Fibroblast of lung (primary cell): ENCODE measurements at regions not wholly inside any gene's neighbourhood (a gene's known extent, or its start where the extent isn't known, plus 50 kb on each side); places are given as distances from the start of the nearest gene placed in this dataset.

Experiments used
- DNase-seq, 2 donors: peaks; one replicate each; pipeline versions ENCODE4 v3.0.0 to v3.0.0-alpha.2; 2010; ENCODE audit warnings: low read depth in 2 of 2
- H2AFZ ChIP-seq: 2 replicates; pipeline ENCODE4 v1.5.1; 2012; ENCODE audit warnings: low read length, control low read depth, inconsistent platforms
- H3K27ac ChIP-seq: 2 replicates; pipeline ENCODE4 v1.5.1; 2011; ENCODE audit warnings: low read length, control low read depth; ENCODE audit not compliant: insufficient read depth
- H3K27me3 ChIP-seq: 2 replicates; pipeline ENCODE4 v1.5.1; 2011; ENCODE audit warnings: mild to moderate bottlenecking, low read length; ENCODE audit not compliant: control insufficient read depth, insufficient read depth
- H3K36me3 ChIP-seq: 2 replicates; pipeline ENCODE4 v1.5.1; 2011; ENCODE audit warnings: low read length; ENCODE audit not compliant: control insufficient read depth, insufficient read depth
- H3K4me1 ChIP-seq: 2 replicates; pipeline ENCODE4 v1.5.1; 2011; ENCODE audit warnings: low read length; ENCODE audit not compliant: control insufficient read depth, insufficient read depth; ENCODE audit errors: extremely low read depth
- H3K4me2 ChIP-seq: 2 replicates; pipeline ENCODE4 v1.5.1; 2011; ENCODE audit warnings: low read length, control low read depth; ENCODE audit not compliant: insufficient read depth; ENCODE audit errors: extremely low read depth
- H3K4me3 ChIP-seq, 4 experiments: fragments of 200-600 bp in 1 of 4; sonication (generic) in 1 of 4; replicated peaks in 1 of 4; 2 replicates each; pipeline ENCODE4 v1.5.1; 2011 to 2016; ENCODE audit warnings: low read length in 4 of 4, low read depth in 3 of 4, mild to moderate bottlenecking in 3 of 4, control low read depth in 2 of 4, inconsistent platforms in 1 of 4, mixed read lengths in 1 of 4; ENCODE audit not compliant: insufficient read depth in 1 of 4; ENCODE audit errors: control extremely low read depth in 1 of 4
- H3K79me2 ChIP-seq: 2 replicates; pipeline ENCODE4 v1.5.1; 2012; ENCODE audit warnings: mild to moderate bottlenecking, low read length, inconsistent platforms; ENCODE audit not compliant: control insufficient read depth, insufficient read depth
- H3K9ac ChIP-seq: 2 replicates; pipeline ENCODE4 v1.5.1; 2011; ENCODE audit warnings: mild to moderate bottlenecking, low read length, control low read depth; ENCODE audit not compliant: insufficient read depth
- H3K9me3 ChIP-seq: 2 replicates; pipeline ENCODE4 v1.5.1; 2012; ENCODE audit warnings: low read depth, low read length; ENCODE audit not compliant: control insufficient read depth, insufficient read depth
- H4K20me1 ChIP-seq: 2 replicates; pipeline ENCODE4 v1.5.1; 2011; ENCODE audit warnings: low read length; ENCODE audit not compliant: control insufficient read depth, insufficient read depth; ENCODE audit errors: extremely low read depth
- EZH2 ChIP-seq: IDR thresholded peaks from 2 replicates; pipeline ENCODE4 v1.5.1; 2012; ENCODE audit warnings: low read length, control low read depth, mild to moderate bottlenecking; ENCODE audit errors: missing control alignments
- TF ChIP-seq, protein P1 (sequence below), 2 donors: IDR thresholded peaks in 1 of 2; conservative IDR thresholded peaks in 1 of 2; 1 replicate in 1 of 2; 2 replicates in 1 of 2; pipeline ENCODE4 v1.5.1; 2011 to 2012; ENCODE audit warnings: low read length in 2 of 2, control low read depth in 1 of 2, inconsistent platforms in 1 of 2, low read depth in 1 of 2, mild to moderate bottlenecking in 1 of 2

DNA sequence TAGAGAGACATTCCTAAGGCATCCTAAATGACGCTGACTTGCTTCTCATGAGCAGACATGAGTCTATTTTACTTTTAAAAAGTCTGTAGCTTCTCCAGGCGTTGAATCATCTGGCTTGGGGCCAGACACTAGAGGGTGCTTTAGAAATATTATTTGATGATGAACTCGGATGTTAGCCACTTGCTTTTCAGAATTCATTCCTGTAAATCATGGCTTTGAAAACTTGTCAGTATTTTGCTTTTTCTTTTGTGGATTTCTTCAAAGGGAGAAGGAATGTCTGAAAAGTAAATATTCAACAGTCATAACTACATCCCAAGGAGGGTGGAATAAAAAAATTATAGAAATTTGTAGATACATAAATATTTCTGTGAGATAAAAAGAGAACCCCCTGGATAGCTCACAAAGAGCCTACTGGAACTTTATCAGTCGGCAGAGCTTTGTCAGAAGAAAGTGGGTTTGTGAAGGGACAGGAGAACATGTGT, 370.8 kb downstream of the OSR1 start:
- H3K27me3 ChIP-seq: no peaks in the 10 kb centered on the region
- no peak overlapping the region for H3K4me2 ChIP-seq
- no peaks in the 10 kb centered on the region for H3K36me3 ChIP-seq
- H2AFZ ChIP-seq: no peak overlapping the region
- no peak for TF ChIP-seq EZH2
- TF ChIP-seq, protein P1, sequence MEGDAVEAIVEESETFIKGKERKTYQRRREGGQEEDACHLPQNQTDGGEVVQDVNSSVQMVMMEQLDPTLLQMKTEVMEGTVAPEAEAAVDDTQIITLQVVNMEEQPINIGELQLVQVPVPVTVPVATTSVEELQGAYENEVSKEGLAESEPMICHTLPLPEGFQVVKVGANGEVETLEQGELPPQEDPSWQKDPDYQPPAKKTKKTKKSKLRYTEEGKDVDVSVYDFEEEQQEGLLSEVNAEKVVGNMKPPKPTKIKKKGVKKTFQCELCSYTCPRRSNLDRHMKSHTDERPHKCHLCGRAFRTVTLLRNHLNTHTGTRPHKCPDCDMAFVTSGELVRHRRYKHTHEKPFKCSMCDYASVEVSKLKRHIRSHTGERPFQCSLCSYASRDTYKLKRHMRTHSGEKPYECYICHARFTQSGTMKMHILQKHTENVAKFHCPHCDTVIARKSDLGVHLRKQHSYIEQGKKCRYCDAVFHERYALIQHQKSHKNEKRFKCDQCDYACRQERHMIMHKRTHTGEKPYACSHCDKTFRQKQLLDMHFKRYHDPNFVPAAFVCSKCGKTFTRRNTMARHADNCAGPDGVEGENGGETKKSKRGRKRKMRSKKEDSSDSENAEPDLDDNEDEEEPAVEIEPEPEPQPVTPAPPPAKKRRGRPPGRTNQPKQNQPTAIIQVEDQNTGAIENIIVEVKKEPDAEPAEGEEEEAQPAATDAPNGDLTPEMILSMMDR (conservative IDR thresholded peaks at IDR 0.05 in 1 of 2, IDR thresholded peaks at IDR 0.05 in 1 of 2; ENCODE audit: low read depth in 1 of 2, low read length in 2 of 2): peak in 1 of 2 donors; percentile 41
- H3K4me3 ChIP-seq: no peak overlapping the region
- H3K9ac ChIP-seq: no peak overlapping the region
- H4K20me1 ChIP-seq: no peaks in the 10 kb centered on the region
- H3K27ac ChIP-seq: no peak overlapping the region
- DNase-seq: peak; percentile 93 to 94
- peaks cover 18% of the 10 kb centered on the region for H3K4me1 ChIP-seq
- no peaks in the 10 kb centered on the region for H3K79me2 ChIP-seq
- no peaks in the 10 kb centered on the region for H3K9me3 ChIP-seq

DNA sequence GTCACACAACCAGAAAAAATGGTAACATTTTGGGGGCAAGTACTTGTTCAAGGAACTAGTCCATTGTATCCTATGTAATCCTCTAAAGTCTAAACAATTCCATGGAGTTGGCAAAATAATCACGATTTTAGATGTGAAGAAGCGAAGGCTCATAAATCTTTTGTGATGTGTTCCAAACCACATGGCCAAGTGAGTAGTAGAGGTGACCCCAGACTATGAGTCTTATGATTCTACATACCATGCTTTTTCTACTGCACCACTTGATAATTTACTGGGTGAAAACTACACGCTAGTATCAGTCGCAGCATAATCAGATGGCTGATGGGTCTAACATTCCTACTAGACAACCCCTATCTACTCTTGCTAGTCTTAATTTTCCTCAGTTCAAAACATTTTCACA, 371.4 kb downstream of the OSR1 start:
- H4K20me1 ChIP-seq: no peaks in the 10 kb centered on the region
- H2AFZ ChIP-seq: no peak overlapping the region
- no peak overlapping the region for H3K4me3 ChIP-seq
- H3K9me3 ChIP-seq: no peaks in the 10 kb centered on the region
- H3K27me3 ChIP-seq: no peaks in the 10 kb centered on the region
- H3K36me3 ChIP-seq: no peaks in the 10 kb centered on the region
- no peak overlapping the region for H3K9ac ChIP-seq
- peak in 1 of 2 donors; percentile 80 for DNase-seq
- H3K4me1 ChIP-seq: peaks cover 18% of the 10 kb centered on the region
- no peak overlapping the region for H3K4me2 ChIP-seq
- no peaks in the 10 kb centered on the region for H3K79me2 ChIP-seq
- TF ChIP-seq, protein P1 (conservative IDR thresholded peaks at IDR 0.05 in 1 of 2, IDR thresholded peaks at IDR 0.05 in 1 of 2; ENCODE audit: low read depth in 1 of 2, low read length in 2 of 2): no peak
- no peak for TF ChIP-seq EZH2
- H3K27ac ChIP-seq: peak overlapping the region; percentile 17

DNA sequence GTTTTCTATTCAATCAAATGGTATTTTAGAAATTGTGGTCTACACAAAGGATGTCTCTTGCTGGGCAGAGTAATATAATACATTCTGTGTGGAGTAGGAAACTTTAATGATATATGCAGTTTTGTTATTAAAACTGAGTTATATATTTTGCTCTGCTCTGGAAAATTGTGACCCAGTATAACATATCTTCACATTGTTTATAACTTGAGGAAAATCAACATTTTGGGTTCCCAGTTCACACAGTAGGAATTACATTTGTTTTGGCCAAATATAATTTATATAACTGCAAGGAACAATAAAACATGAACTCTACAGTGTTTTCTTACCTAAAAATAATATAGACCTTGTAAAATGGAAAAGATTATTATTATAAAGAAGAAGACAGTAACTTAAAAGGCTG, 372.4 kb downstream of the OSR1 start:
- H3K9ac ChIP-seq: no peak overlapping the region
- H3K79me2 ChIP-seq: no peaks in the 10 kb centered on the region
- H3K27ac ChIP-seq: no peak overlapping the region
- no peak overlapping the region for H3K4me2 ChIP-seq
- H3K4me1 ChIP-seq: peaks cover 13% of the 10 kb centered on the region
- no peak overlapping the region for H2AFZ ChIP-seq
- H3K27me3 ChIP-seq: no peaks in the 10 kb centered on the region
- no peaks in the 10 kb centered on the region for H3K36me3 ChIP-seq
- DNase-seq: no peak
- H4K20me1 ChIP-seq: no peaks in the 10 kb centered on the region
- H3K9me3 ChIP-seq: no peaks in the 10 kb centered on the region
- TF ChIP-seq EZH2: no peak
- TF ChIP-seq, protein P1 (conservative IDR thresholded peaks at IDR 0.05 in 1 of 2, IDR thresholded peaks at IDR 0.05 in 1 of 2; ENCODE audit: low read depth in 1 of 2, low read length in 2 of 2): no peak
- no peak overlapping the region for H3K4me3 ChIP-seq
